ENCODE measurements at regions not wholly inside any gene's neighbourhood (a gene's known extent, or its start where the extent isn't known, plus 50 kb on each side); places are given as distances from the start of the nearest gene placed in this dataset.

GRCh38 chr7:54112567-54112966, 429.6 kb upstream of the VSTM2A start:
- TF ChIP-seq ZNF274 (IDR thresholded peaks at IDR 0.05; ENCODE audit: low read depth, low read length): no peak
- TF ChIP-seq YY1 (IDR thresholded peaks at IDR 0.05; ENCODE audit: insufficient read depth, insufficient read length): no peak
- no peak for TF ChIP-seq SUZ12 (IDR thresholded peaks at IDR 0.05; ENCODE audit: extremely low read depth, insufficient read depth, insufficient read length)

Data from NT2/D1 (cell line).